NCI-H1930 (cell line): ENCODE measurements at regions not wholly inside any gene's neighbourhood (a gene's known extent, or its start where the extent isn't known, plus 50 kb on each side); places are given as distances from the start of the nearest gene placed in this dataset.

Experiments
- DNase-seq, 2 experiments: peaks; one replicate each; lab custom pipeline; 2025; lab: John Stamatoyannopoulos, UW

GRCh38 chr1:14100919-14101318, 400.9 kb downstream of the PRDM2 start:
- DNase-seq = no peak

DNA sequence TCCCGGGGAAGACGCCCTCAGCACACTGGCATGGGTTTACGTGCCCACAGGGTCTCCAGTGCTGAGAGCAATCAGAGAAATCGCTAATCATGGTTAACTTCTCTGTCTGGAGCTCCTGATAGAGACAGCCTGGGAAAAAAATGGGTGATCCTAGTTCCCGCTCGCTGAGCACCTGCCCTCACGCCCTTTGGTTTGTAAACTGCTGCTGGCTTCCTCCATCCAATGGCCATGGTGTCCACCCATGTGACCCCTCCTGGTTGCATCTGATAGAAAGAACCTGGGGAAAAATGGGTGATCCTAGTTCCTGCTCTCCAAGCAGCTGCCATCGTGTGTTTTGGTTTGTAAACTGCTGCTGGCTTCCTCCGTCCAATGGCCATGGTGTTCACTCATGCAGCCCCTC, 402.2 kb downstream of the PRDM2 start:
- DNase-seq = no peak

- no peak for DNase-seq
These were observed 404.0 kb downstream of the PRDM2 start for GRCh38 chr1:14103878-14104430.

DNA sequence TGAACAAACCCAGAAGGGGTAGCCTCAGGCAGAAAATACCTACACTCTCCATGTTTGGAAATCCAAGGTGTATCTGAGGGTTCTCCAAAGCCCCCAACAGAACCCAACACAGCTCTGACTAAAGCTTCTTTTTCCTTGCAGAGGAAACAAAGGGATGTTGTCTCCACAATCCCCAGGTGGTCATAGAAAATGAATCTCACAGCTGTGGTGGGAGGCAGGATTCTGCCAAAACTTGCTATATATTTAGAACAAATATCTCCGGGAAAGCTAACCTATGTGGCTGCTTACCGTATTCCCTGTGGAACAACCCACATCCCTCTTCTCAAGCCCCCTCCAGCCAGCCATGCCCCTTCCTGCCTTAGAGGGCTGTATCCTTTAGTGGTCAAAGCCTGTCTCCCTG, 406.1 kb downstream of the PRDM2 start:
- DNase-seq = no peak

- no peak for DNase-seq
These were observed 406.8 kb downstream of the PRDM2 start for GRCh38 chr1:14106679-14107313.

DNA sequence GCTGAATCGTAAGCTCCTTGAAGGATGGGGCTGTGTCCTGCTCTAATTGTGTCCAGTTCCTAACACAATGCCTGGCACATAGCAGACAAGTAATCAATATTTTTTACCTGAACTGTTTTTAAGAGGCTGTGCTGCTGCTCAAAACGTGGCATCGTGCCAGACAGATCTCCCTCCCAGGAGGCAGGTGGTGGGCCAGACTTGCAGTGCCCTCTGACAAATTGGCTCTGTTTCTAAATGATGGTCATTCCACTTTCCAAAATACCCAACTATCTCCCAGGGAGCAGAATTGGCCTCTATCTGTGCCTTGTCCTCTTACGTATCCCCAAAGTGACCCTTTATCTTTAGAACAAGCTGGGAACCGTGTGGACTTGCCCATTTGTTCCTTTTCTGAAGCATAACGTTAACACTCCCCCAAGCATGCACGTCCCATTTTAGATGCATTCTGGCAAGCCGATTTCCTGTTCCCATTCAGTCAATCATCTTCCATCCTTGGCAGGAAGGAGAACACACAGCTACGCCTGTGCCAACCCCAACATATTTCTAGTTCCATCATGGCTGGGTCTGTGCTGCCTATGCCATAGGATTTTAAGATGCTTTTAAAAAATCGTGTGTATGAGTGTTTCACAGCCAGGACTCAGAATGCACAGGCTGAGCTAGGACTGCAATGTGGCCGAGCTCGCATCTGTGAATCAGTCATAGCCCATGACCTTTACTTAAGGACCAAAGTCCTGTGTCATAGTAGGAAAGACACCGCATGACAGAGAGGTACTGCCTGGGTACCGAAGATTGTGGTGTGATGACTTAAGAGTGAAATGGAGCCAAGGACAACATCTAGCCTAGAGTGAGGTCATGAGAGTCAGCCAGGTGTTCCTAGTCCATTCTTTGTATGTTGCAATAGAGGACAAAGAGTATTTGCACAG, 408.6 kb downstream of the PRDM2 start:
- no peak for DNase-seq

- no peak for DNase-seq
These were observed 409.3 kb downstream of the PRDM2 start for GRCh38 chr1:14109276-14109635.

- no peak for DNase-seq
These were observed 410.1 kb downstream of the PRDM2 start for GRCh38 chr1:14110040-14110439.

- no peak for DNase-seq
These were observed 411.1 kb downstream of the PRDM2 start for GRCh38 chr1:14111121-14111520.

GRCh38 chr1:14112613-14113012, 412.6 kb downstream of the PRDM2 start:
- DNase-seq = no peak

DNA sequence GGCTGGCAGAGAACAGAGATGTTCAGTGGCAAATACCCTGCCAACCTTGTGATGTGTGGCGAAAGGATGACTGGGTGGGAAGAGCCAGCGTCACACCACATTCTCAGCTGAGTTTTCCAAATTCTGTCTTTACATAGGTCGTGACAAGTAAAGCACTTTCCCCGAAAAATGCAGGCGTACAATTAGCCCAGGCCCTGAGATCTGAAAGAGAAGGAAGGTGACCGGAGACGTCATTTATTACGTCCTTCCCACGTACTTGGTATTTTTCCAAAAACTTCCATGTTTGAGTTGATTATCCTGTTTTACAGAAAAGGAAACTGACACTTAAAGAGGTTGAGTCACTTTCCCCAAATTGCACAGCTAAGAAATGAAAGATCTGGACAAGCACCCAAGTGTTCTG, 413.3 kb downstream of the PRDM2 start:
- DNase-seq = no peak

DNA sequence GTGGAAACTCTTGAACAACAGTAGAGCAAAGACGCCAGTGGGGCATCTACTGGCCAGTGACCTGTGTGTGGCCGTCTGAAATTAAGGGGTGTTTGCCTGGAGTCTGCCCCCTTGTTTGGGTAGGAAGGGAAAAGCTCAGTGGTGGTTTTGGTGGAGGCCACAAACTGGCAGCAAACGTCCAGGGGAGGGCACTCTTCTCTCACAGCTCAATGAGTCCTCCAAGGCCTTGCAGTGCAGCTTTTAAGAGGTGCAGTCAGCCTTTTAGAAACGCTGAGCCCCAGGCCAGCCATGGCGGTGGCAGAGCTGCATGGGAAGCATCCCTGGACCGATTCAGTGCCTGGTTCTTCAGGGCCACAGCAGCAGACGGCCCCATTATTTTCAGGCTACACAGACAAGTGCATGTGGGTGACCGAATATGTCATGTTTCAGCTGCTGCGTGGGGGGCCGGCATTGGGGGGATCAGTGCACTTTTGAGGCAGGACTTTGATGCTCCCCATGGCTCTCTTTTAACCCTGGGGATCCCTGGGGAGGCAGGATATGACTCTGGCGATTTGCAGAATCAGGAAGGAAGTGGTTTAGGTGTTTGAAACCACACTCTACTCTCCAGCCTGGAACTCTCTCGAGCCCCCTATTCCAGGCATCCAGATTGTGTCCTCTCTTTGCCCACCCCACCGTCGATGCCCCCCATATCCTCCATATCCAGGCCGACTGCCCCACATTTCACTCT, 414.0 kb downstream of the PRDM2 start:
- DNase-seq = peak; percentile 49 to 79

GRCh38 chr1:14115976-14116375, 416.0 kb downstream of the PRDM2 start:
- no peak for DNase-seq

DNA sequence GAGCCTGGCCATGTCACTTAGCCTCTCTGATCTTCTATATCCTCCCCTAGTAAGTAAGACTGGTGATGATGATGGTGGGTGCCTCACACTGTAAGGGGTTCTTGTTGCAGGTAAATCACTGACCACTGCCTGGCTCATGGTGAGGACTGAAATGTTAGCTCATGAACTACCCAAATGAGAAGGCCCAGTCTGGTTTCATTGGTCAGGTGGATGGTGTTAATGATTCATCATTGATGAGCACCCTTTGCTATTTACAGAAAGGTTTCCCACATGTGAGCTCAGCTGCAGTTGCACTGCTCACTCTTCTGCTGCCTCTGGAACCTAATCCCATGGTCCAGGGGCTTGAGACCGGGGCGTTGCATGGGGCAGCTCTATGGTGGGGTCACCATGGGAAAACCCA, 417.7 kb downstream of the PRDM2 start:
- no peak for DNase-seq

GRCh38 chr1:14118691-14119485, 418.9 kb downstream of the PRDM2 start:
- DNase-seq = no peak

- DNase-seq = no peak
These were observed 420.9 kb downstream of the PRDM2 start for GRCh38 chr1:14120895-14121294.

- DNase-seq = no peak
These were observed 428.1 kb downstream of the PRDM2 start for GRCh38 chr1:14128096-14128495.

- DNase-seq = no peak
These were observed 429.0 kb downstream of the PRDM2 start for GRCh38 chr1:14129009-14129408.

DNA sequence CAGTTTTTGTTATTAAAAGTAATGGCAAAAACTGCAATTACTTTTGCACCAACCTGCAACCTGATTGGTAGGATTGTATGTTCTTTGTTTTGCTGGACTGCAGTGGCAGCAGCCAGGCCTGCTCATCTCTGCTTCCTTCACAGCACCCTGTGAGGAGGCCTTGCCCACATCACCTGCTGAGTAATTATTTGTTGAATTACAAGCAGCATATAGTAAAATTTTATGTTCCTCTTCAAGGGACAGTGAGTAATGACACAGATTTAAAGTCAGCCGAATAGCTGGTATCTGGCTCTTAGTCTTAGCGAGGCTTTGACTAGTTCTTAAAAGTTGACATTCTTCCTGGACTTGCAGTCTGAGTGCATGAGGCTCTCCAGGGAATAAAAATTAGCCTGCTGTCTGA, 435.1 kb downstream of the PRDM2 start:
- DNase-seq = no peak

- DNase-seq = no peak
These were observed 436.3 kb downstream of the PRDM2 start for GRCh38 chr1:14136152-14136763.

DNA sequence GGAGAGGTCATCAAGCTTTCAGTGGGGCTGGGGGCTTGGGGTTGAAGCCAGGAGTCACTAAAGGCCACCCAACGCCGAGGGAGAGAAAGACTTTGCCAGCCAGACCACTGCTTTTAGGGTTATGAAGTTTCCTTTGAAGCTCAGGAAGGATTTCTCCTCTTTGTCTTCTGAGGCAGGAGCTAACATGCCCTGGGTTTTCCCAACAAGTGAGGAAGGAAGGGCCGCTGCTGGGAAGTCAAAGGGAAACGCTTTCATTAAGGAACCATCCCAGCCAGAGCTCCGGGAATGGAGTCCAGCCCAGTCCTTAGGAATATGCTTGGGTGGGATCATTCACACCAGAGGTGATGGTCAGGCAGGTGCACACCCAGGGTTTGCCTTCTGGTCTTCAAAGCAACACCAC, 436.9 kb downstream of the PRDM2 start:
- DNase-seq = no peak
